Smooth muscle cell (in vitro differentiated cells): ENCODE measurements at regions not wholly inside any gene's neighbourhood (a gene's known extent, or its start where the extent isn't known, plus 50 kb on each side); places are given as distances from the start of the nearest gene placed in this dataset.

ENCODE experiments used
- DNase-seq: peaks from one replicate; lab custom pipeline; 2025; ENCODE audit not compliant: unreplicated experiment; lab: John Stamatoyannopoulos, UW
- H2AFZ ChIP-seq: fragments of 200-600 bp; sonication (generic); 2 replicates; pipeline ENCODE4 v1.6.0; 2016; ENCODE audit warnings: antibody characterized with exemption, low read depth, mild to moderate bottlenecking
- H3F3A ChIP-seq: fragments of 200-600 bp; sonication (generic); 2 replicates; pipeline ENCODE4 v1.6.0; 2017; ENCODE audit warnings: antibody characterized with exemption, low read depth
- H3K27ac ChIP-seq: fragments of 200-600 bp; sonication (generic); 2 replicates; pipeline ENCODE4 v1.5.1; 2016; ENCODE audit warnings: low read depth, mild to moderate bottlenecking
- H3K27me3 ChIP-seq: fragments of 200-600 bp; sonication (generic); 2 replicates; pipeline ENCODE4 v1.6.1; 2016; ENCODE audit warnings: low read depth, mild to moderate bottlenecking
- H3K36me3 ChIP-seq: fragments of 200-600 bp; sonication (generic); 2 replicates; pipeline ENCODE4 v1.5.1; 2016; ENCODE audit warnings: low read depth
- H3K4me1 ChIP-seq: fragments of 200-600 bp; sonication (generic); 2 replicates; pipeline ENCODE4 v1.5.1; 2016; ENCODE audit warnings: low read depth
- H3K4me2 ChIP-seq: fragments of 200-600 bp; sonication (generic); 2 replicates; pipeline ENCODE4 v1.6.0; 2016; ENCODE audit warnings: mild to moderate bottlenecking
- H3K4me3 ChIP-seq: fragments of 200-600 bp; sonication (generic); 2 replicates; pipeline ENCODE4 v1.5.1; 2016; ENCODE audit warnings: mild to moderate bottlenecking
- H3K79me2 ChIP-seq: fragments of 200-600 bp; sonication (generic); 2 replicates; pipeline ENCODE4 v1.6.0; 2016; ENCODE audit warnings: low read depth, mild to moderate bottlenecking
- H3K9ac ChIP-seq: fragments of 200-600 bp; sonication (generic); 2 replicates; pipeline ENCODE4 v1.6.0; 2016; ENCODE audit warnings: low read depth
- H3K9me3 ChIP-seq: fragments of 200-600 bp; sonication (generic); replicated peaks from 2 replicates; pipeline ENCODE4 v1.5.1; 2016; ENCODE audit warnings: low read depth
- H4K20me1 ChIP-seq: fragments of 200-600 bp; sonication (generic); 2 replicates; pipeline ENCODE4 v1.6.0; 2016; ENCODE audit warnings: low read depth
- CTCF ChIP-seq: fragments of 200-600 bp; sonication (generic); IDR thresholded peaks from 2 replicates; pipeline ENCODE4 v1.5.1; 2017; ENCODE audit warnings: borderline replicate concordance, mild to moderate bottlenecking, antibody characterized with exemption; ENCODE audit not compliant: insufficient read depth, poor library complexity, severe bottlenecking
- WGBS: methylation state at CpG from one replicate; pipeline ENCODE4 v1.1.7; 2016; ENCODE audit warnings: low lambda C conversion rate; 5-methylcytosine and 5-hydroxymethylcytosine counted together

DNA sequence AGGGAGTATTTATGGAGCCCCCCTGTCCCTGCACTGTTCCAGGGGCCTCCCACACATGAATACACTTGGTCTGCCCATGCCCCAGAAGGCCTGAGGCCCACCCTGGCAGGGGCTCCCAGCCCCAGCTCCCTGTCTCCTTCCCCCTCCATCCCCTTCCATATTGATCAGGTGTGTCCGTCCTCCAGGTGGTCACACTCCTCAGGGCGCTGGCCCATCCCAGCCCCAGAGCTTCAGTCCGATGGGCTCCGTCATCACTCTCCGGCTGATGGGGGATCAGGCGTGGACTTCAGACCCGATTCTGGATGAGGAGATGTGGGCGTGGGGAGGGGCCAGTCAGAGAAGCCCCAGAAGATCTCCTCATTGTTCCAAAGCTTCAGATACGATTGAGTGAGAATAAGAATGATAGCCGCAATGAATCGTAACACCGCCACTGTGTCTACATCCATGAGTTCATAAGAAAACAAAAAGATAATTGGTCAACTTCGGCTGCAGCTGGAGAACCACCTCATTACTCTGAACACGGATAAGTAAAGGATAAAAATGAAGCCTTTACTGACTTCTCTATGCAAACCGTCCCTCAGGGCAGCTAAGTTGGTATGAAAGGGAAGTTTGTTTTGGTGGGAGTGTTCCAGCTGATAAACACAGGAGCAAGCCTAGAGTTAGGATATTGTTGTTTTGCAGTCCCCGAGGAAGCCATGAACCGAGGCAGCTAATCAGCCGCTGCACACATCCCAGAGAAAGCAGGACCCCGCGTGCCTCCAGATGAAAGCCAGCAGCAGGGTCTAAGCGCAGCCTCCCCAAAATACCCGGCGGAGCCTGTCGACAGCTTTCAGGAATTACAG, 279.5 kb downstream of the NDUFA10 start:
- Histone ChIP-seq H3K4me3 (no peak overlapping the region), H2AFZ (no peak overlapping the region), H3K9me3 (no peaks in the 10 kb centered on the region), H3K4me2 (no peak overlapping the region), H3K9ac (no peak overlapping the region), H3K27ac (no peak overlapping the region), H4K20me1 (no peaks in the 10 kb centered on the region), H3K36me3 (no peaks in the 10 kb centered on the region), H3F3A (no peaks in the 10 kb centered on the region), H3K79me2 (no peaks in the 10 kb centered on the region), H3K4me1 (peaks cover 3% of the 10 kb centered on the region), H3K27me3 (peaks cover 13% of the 10 kb centered on the region)
- no peak for DNase-seq
- 84% methylated on average over 24 of the region's 24 CpGs for WGBS
- no peak for TF ChIP-seq CTCF

GRCh38 chr2:239744706-239745340, 280.3 kb downstream of the NDUFA10 start:
- Histone ChIP-seq H2AFZ (no peak overlapping the region), H3K4me3 (no peak overlapping the region), H3K4me2 (no peak overlapping the region), H3K27me3 (peaks cover 21% of the 10 kb centered on the region), H3K27ac (no peak overlapping the region), H3K9me3 (no peaks in the 10 kb centered on the region), H4K20me1 (no peaks in the 10 kb centered on the region), H3K4me1 (peaks cover 3% of the 10 kb centered on the region), H3K36me3 (no peaks in the 10 kb centered on the region), H3F3A (no peaks in the 10 kb centered on the region), H3K9ac (no peak overlapping the region), H3K79me2 (no peaks in the 10 kb centered on the region)
- no peak for TF ChIP-seq CTCF
- DNase-seq: no peak
- 96% methylated on average over 22 of the region's 22 CpGs for WGBS

GRCh38 chr2:239743206-239743605, 281.9 kb downstream of the NDUFA10 start:
- no peaks in the 10 kb centered on the region for H3F3A ChIP-seq
- no peaks in the 10 kb centered on the region for H4K20me1 ChIP-seq
- no peaks in the 10 kb centered on the region for H3K79me2 ChIP-seq
- no peak overlapping the region for H2AFZ ChIP-seq
- H3K4me3 ChIP-seq: no peak overlapping the region
- no peaks in the 10 kb centered on the region for H3K36me3 ChIP-seq
- TF ChIP-seq CTCF: no peak
- H3K4me2 ChIP-seq: no peak overlapping the region
- peaks cover 27% of the 10 kb centered on the region for H3K27me3 ChIP-seq
- no peak overlapping the region for H3K27ac ChIP-seq
- no peak overlapping the region for H3K9ac ChIP-seq
- H3K4me1 ChIP-seq: peaks cover 3% of the 10 kb centered on the region
- H3K9me3 ChIP-seq: no peaks in the 10 kb centered on the region
- WGBS: 93% methylated on average over 6 of the region's 6 CpGs
- DNase-seq: no peak
